ENCODE measurements at regions not wholly inside any gene's neighbourhood (a gene's known extent, or its start where the extent isn't known, plus 50 kb on each side); places are given as distances from the start of the nearest gene placed in this dataset.
A peak's percentile ranks its signal among the peaks of the same experiment; 100 is the strongest.

- peaks cover 18 to 23% of the 10 kb centered on the region in 2 experiments for H3K4me1 Mint-ChIP-seq
- Histone ChIP-seq H3K27ac (ENCODE audit: insufficient read length, low read depth, low read length) (no peak overlapping the region), H3K79me1 (ENCODE audit: insufficient read depth, low read depth, low read length, poor library complexity, severe bottlenecking) (no peaks in the 10 kb centered on the region), H4K20me1 (ENCODE audit: control insufficient read depth, insufficient read depth, insufficient read length) (no peaks in the 10 kb centered on the region), H4K5ac (ENCODE audit: insufficient read length, low read depth, low read length) (no peak overlapping the region), H3K27me3 (ENCODE audit: insufficient read depth, low read length) (no peaks in the 10 kb centered on the region), H3K23ac (ENCODE audit: insufficient read length, low read depth, low read length) (no peak overlapping the region), H3K14ac (ENCODE audit: insufficient read depth, low read length) (no peak overlapping the region), H2BK15ac (ENCODE audit: low read depth, low read length) (no peak overlapping the region), H2BK20ac (ENCODE audit: low read depth, low read length, poor library complexity, severe bottlenecking) (no peak overlapping the region), H3K23me2 (ENCODE audit: insufficient read length, low read depth, low read length, poor library complexity, severe bottlenecking) (no peaks in the 10 kb centered on the region), H3K56ac (ENCODE audit: insufficient read length, low read depth, low read length) (no peak overlapping the region), H2BK5ac (ENCODE audit: insufficient read length, low read length) (no peak overlapping the region), H3K4me2 (ENCODE audit: insufficient read depth, insufficient read length, low read length) (no peak overlapping the region), H2AFZ (ENCODE audit: low read length) (no peak overlapping the region), H3K9ac (ENCODE audit: extremely low read depth, insufficient read length, low read length) (no peak overlapping the region), H2AK5ac (ENCODE audit: insufficient read length, low read length) (no peak overlapping the region), H3K4me1 (ENCODE audit: insufficient read depth, low read length) (no peaks in the 10 kb centered on the region; the same call in 1 of the 2 replicates), H4K8ac (replicated peaks; ENCODE audit: insufficient read length, low read depth, low read length) (no peak overlapping the region), H3K18ac (ENCODE audit: insufficient read length, low read depth, low read length) (no peak overlapping the region), H2BK12ac (ENCODE audit: insufficient read length, low read depth, low read length) (no peak overlapping the region), H4K91ac (ENCODE audit: insufficient read length, low read depth, low read length) (no peak overlapping the region), H3K79me2 (ENCODE audit: insufficient read depth, low read length) (no peaks in the 10 kb centered on the region), H3K9me3 (ENCODE audit: control insufficient read depth, low read depth, low read length) (no peaks in the 10 kb centered on the region), H2BK120ac (ENCODE audit: low read depth, low read length, poor library complexity, severe bottlenecking) (no peak overlapping the region), H3T11ph (ENCODE audit: low read length) (no peak overlapping the region), H3K4ac (ENCODE audit: low read depth, low read length) (no peak overlapping the region)
- peaks cover 7% of the 10 kb centered on the region for H3K27me3 Mint-ChIP-seq (ENCODE audit: low read depth)
- no peak for DNase-seq
- WGBS (ENCODE audit: extremely low coverage, insufficient read length, low lambda C conversion rate), result no CpG with 5 or more reads among the region's 4 CpGs
- peaks cover 6 to 22% (median 8%) of the 10 kb centered on the region in 3 experiments; a peak in 5 of 7 replicates for H3K36me3 Mint-ChIP-seq (ENCODE audit: insufficient read depth in 1 of 3, low read depth in 3 of 3)
- no peak overlapping the region for H3K4me3 Mint-ChIP-seq
- H3K27ac Mint-ChIP-seq, result peak overlapping the region in 1 of 3 experiments; percentile 27; a peak in 2 of 7 replicates
- H3K9me3 Mint-ChIP-seq, result peaks cover 17% of the 10 kb centered on the region in 2 experiments
- TF ChIP-seq, protein P1, sequence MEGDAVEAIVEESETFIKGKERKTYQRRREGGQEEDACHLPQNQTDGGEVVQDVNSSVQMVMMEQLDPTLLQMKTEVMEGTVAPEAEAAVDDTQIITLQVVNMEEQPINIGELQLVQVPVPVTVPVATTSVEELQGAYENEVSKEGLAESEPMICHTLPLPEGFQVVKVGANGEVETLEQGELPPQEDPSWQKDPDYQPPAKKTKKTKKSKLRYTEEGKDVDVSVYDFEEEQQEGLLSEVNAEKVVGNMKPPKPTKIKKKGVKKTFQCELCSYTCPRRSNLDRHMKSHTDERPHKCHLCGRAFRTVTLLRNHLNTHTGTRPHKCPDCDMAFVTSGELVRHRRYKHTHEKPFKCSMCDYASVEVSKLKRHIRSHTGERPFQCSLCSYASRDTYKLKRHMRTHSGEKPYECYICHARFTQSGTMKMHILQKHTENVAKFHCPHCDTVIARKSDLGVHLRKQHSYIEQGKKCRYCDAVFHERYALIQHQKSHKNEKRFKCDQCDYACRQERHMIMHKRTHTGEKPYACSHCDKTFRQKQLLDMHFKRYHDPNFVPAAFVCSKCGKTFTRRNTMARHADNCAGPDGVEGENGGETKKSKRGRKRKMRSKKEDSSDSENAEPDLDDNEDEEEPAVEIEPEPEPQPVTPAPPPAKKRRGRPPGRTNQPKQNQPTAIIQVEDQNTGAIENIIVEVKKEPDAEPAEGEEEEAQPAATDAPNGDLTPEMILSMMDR (conservative IDR thresholded peaks at IDR 0.05), result no peak
Observed at GRCh38 chr14:71220462-71220861, 313.2 kb downstream of the PCNX1 start.
